DMS53 (cell line): ENCODE measurements at regions not wholly inside any gene's neighbourhood (a gene's known extent, or its start where the extent isn't known, plus 50 kb on each side); places are given as distances from the start of the nearest gene placed in this dataset.

Experiments used
- DNase-seq: peaks from one replicate; lab custom pipeline; 2025; lab: John Stamatoyannopoulos, UW

DNA sequence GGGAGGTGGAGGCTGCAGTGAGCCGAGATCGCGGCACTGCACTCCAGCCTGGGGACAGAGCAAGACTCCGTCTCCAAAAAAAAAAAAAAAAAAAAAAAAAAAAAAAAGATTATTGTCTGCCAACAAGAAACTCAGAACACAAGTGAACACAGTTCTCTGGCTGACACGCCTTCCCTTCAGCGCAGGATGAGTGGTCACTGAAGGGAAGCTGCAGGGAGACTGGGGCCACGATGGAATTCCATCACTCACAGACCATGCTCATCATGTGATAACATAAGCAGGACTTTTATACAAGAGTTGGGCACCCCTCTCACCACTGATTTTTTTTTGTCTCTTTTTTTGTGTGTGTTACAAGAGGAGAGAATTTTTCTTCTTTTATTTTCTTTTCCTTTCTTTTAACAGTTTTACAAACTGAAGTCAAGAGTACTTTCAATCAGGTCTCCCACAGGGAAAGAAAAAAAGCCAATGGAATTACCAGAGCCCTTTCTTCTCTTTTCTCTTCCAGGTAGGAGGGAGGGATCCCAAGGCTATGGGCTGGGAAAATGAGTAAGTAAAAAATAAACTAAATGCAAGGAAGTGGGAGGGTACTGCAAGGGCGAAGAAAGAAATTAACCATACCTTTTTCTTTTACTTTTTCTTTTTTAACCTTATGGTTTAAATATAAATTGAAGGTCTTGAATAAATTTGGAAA is 435.6 kb downstream of the GPM6A start:
- no peak for DNase-seq

DNA sequence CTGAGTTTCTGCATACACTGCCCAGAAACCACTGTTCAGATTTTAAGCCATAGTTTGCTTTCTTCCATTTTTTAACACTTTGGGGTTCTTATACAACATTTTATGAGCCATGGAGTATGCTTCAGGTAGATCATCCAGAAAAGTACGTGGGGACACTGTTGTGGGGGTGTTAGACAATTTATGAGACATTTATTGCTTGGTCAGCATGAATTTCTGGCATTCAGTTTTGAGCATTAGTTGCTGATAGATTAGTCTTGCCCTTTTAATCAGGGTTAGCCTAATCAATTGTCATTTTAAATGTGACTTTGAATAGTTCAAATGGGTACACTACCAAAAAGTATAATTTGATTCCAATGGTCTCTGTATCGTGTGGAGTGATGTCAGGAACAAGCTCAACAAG is 434.9 kb downstream of the GPM6A start:
- DNase-seq, result no peak

DNA sequence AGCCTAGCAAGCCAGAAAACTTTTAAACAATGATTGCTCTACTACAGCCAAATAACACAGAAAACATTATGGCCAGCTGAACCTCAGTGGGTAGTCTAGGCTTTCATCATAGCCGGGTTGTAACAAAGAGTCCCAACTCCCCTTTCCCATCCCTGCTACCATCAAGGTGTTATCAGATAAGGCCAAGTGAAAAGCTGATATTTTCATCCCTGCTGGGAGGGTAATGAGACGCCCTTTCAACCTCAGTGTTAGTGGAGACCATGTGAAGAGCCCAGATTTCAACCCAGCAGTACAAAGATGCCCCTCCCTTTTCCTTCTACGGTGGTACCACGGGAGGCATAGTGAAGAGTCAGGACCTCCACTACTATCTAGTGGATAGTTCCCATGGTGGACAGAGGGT is 433.7 kb downstream of the GPM6A start:
- no peak for DNase-seq

GRCh38 chr4:175380841-175381240 is 431.2 kb downstream of the GPM6A start:
- no peak for DNase-seq

GRCh38 chr4:175385797-175386196 is 426.3 kb downstream of the GPM6A start:
- no peak for DNase-seq

GRCh38 chr4:175386776-175387507 is 425.1 kb downstream of the GPM6A start:
- peak; percentile 46 for DNase-seq

GRCh38 chr4:175394208-175394607 is 417.9 kb downstream of the GPM6A start:
- peak; percentile 28 for DNase-seq

- DNase-seq, result no peak
Observed at GRCh38 chr4:175405961-175406360, 406.1 kb downstream of the GPM6A start.

GRCh38 chr4:175407926-175408325 is 404.1 kb downstream of the GPM6A start:
- DNase-seq, result no peak

DNA sequence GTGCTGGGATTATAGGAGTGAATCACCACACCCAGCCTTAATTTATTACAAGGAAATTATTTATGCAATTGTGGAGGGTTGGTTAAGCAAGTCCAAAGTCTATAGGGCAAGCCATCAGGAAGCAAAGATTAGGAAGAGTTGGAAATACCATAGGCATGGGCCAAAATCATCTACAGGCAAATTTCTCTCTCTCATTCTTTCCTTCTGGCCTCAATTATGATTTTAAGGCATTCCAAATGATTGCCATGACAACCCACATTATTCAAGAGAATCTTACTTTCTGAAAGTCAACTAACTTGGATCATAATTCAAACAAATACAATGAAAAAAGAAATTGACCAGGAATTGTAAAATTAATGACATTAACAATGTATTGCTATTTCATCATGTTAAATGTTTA is 400.8 kb downstream of the GPM6A start:
- no peak for DNase-seq

- DNase-seq, result no peak
Observed at GRCh38 chr4:175412161-175412560, 399.9 kb downstream of the GPM6A start.

GRCh38 chr4:175412746-175413145 is 399.3 kb downstream of the GPM6A start:
- no peak for DNase-seq

DNA sequence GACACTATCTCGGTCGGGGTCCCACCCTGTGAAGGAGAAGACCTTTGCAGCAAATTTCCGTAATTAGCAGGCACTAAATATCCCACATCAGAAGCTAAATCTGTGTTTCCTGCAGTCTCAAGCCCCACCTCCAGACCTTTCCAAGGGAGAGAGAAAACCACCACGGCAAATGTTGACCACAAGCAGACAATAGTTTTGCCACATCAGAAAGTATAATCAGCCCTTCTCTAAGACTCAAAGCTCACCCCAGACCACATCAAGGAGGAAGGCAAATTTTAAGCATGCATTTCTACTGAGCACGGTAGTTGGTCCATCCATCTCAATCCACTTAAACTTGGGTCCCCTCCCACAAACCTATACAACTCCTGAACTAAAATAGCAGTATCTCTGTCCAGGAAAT is 398.5 kb downstream of the GPM6A start:
- no peak for DNase-seq

GRCh38 chr4:175414602-175415001 is 397.5 kb downstream of the GPM6A start:
- no peak for DNase-seq

DNA sequence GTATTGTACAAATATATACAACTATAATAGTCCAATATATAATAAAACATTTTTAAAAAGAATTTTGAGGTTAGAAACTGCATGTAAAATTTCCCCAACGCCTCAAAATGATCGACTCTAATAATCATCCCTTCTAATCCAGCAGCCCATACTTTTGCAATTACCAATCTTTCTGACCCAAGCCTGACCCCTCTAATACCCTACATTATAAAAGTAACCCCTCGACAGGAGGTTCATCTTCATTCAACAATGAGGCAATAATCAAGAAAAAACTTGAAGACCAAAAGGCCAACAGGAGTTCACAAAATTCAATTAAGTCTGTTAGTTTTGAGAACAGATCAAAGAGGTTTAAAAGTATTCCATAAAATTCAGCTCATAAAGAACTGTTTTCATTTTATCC is 393.5 kb downstream of the GPM6A start:
- no peak for DNase-seq

GRCh38 chr4:175419236-175419718 is 392.8 kb downstream of the GPM6A start:
- DNase-seq, result peak; percentile 47

- peak; percentile 85 for DNase-seq
Observed at GRCh38 chr4:175421506-175421905, 390.6 kb downstream of the GPM6A start.

DNA sequence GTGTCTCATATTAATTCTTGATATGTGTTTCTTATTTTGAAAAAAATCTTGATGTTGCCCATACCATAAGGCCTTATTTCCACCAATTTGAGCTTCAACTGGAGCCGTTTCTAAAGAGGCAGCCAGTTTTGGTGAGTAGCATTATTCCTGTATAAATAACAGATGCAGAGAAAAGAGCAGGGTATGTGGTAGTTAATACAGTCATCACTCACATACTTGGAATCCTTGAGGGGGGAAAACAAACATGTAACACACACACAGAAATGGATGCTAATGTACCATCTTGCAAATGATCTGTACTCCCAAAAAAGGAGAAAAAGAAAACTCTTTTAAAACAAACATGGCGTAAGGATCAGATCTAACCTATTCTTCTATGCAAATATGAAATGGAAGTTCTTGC is 389.7 kb downstream of the GPM6A start:
- no peak for DNase-seq

DNA sequence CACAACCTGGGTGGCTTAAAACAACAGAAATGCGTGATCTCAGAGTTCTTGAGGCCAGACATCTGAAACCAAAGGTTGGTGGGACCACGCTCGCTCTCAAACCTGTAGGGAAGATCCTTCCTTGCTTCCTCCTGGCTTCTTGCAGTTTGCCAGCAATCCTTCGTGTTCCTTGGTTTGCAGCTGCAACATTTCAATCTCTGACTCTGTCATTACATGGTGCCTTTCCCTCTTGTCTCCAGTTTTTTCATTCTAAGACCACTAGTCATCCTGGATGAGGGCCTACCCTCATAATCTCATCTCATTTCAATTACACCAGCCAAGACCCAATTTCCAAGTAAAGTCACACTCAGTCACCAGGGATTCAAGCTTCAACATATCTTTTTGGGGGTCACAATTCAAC is 388.0 kb downstream of the GPM6A start:
- no peak for DNase-seq

DNA sequence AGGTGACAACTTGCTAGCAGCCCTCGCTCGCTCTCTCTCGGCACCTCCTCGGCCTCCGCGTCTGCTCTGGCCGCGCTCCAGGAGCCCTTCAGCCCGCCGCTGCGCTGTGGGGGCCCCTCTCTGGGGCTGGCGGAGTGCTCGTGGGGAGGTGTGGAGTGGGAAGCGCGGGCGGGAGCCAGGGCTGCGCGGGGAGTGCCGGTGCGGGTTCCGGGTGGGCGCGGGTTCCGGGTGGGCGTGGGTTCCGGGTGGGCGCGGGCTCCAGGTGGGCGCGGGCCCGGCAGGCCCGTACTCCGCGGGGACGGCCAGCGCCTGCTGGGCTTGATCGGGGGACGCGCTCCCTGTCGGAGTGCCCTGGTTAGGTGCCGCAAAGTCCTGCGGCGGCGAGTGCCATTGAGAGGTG is 384.3 kb downstream of the GPM6A start:
- no peak for DNase-seq

GRCh38 chr4:175431694-175432093 is 380.4 kb downstream of the GPM6A start:
- DNase-seq, result no peak

DNA sequence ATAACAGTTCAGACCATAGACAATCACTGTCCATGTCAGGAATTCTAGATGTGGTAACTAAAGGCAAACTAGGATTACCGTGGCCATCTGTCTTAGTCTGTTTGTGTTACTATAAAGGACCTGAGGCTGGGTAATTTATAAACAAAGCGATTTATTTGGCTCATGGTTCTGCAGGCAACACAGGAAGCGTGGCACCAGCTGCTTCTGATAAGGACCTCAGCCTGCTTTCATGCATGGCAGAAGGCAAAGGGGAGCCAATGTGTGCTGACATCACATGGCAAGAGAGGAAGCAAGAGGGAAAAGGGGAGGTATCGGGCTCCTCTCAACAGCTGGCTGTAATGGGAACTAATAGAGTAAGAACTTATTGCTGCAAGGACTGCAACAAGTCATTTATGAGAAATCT is 376.7 kb downstream of the GPM6A start:
- peak; percentile 97 for DNase-seq

GRCh38 chr4:175436196-175436595 is 375.9 kb downstream of the GPM6A start:
- no peak for DNase-seq

GRCh38 chr4:175440786-175441185 is 371.3 kb downstream of the GPM6A start:
- no peak for DNase-seq
